SK-N-SH (cell line): ENCODE measurements at regions not wholly inside any gene's neighbourhood (a gene's known extent, or its start where the extent isn't known, plus 50 kb on each side); places are given as distances from the start of the nearest gene placed in this dataset.

Source experiments
- CTCF ChIA-PET: fragments of 300-600, 350-600 bp; formaldehyde crosslinking; extraction: SDS; loops from one replicate; lab custom pipeline; 2021; lab: Yijun Ruan, JAX
- POLR2A ChIA-PET: fragments of 350-600 bp; sonication (Branson Sonifier 250); formaldehyde crosslinking; extraction: SDS; loops from one replicate; lab custom pipeline; 2020; ENCODE audit warnings: antibody characterized with exemption, inconsistent platforms; lab: Yijun Ruan, JAX
- DNase-seq: peaks from one replicate; pipeline ENCODE4 v3.0.0; 2012
- H2AFZ ChIP-seq: fragments of 200-600 bp; sonication (generic); 2 replicates; pipeline ENCODE4 v1.8.1; 2016; ENCODE audit warnings: antibody characterized with exemption, mild to moderate bottlenecking, low read depth
- H3F3A ChIP-seq: fragments of 200-600 bp; sonication (generic); replicated peaks from 2 replicates; pipeline ENCODE3; 2016; ENCODE audit warnings: antibody characterized with exemption, mild to moderate bottlenecking; ENCODE audit not compliant: insufficient read depth
- H3K27ac ChIP-seq, 2 experiments: fragments of 200-500 bp in 1 of 2; fragments of 200-600 bp in 1 of 2; sonication (Bioruptor generic) in 1 of 2; sonication (generic), shearing (Covaris generic) in 1 of 2; 2 replicates each; pipeline versions ENCODE4 v1.5.1 to v1.6.1; 2014 to 2016; ENCODE audit warnings: low read depth in 2 of 2, inconsistent platforms in 1 of 2, low read length in 1 of 2, mild to moderate bottlenecking in 1 of 2, mixed read lengths in 1 of 2
- H3K27me3 ChIP-seq: fragments of 200-600 bp; sonication (generic), shearing (Covaris generic); 2 replicates; pipeline ENCODE4 v1.6.1; 2016; ENCODE audit warnings: mixed run types; ENCODE audit not compliant: insufficient read depth
- H3K36me3 ChIP-seq, 2 experiments: fragments of 200-500 bp in 1 of 2; fragments of 200-600 bp in 1 of 2; sonication (Bioruptor generic) in 1 of 2; sonication (generic) in 1 of 2; replicated peaks in 1 of 2; 2 replicates each; pipeline versions ENCODE3 to v1.5.1; 2014 to 2016; ENCODE audit warnings: low read length in 1 of 2, mild to moderate bottlenecking in 1 of 2; ENCODE audit not compliant: insufficient read depth in 2 of 2, control insufficient read depth in 1 of 2
- H3K4me1 ChIP-seq, 2 experiments: fragments of 200-500 bp in 1 of 2; fragments of 200-600 bp in 1 of 2; sonication (Bioruptor generic) in 1 of 2; sonication (generic), shearing (Covaris generic) in 1 of 2; 2 replicates each; pipeline versions ENCODE4 v1.5.1 to v1.6.1; 2014 to 2016; ENCODE audit warnings: low read depth in 1 of 2, low read length in 1 of 2, mixed run types in 1 of 2; ENCODE audit not compliant: insufficient read depth in 2 of 2, control insufficient read depth in 1 of 2
- H3K4me2 ChIP-seq: fragments of 200-600 bp; sonication (generic), shearing (Covaris generic); 2 replicates; pipeline ENCODE4 v1.6.1; 2017; ENCODE audit warnings: mixed run types
- H3K4me3 ChIP-seq, 2 experiments: fragments of 200-500 bp in 1 of 2; fragments of 200-600 bp in 1 of 2; sonication (Bioruptor generic) in 1 of 2; sonication (generic), shearing (Covaris generic) in 1 of 2; 2 replicates each; pipeline versions ENCODE4 v1.5.1 to v1.8.1; 2014 to 2016; ENCODE audit warnings: low read depth in 2 of 2, inconsistent platforms in 1 of 2, low read length in 1 of 2, mild to moderate bottlenecking in 1 of 2, mixed read lengths in 1 of 2, moderate library complexity in 1 of 2
- H3K79me2 ChIP-seq: fragments of 200-600 bp; sonication (generic); 2 replicates; pipeline ENCODE4 v1.8.1; 2017; ENCODE audit warnings: mild to moderate bottlenecking; ENCODE audit not compliant: insufficient read depth
- H3K9ac ChIP-seq: fragments of 200-600 bp; sonication (generic); 2 replicates; pipeline ENCODE4 v1.6.1; 2017; ENCODE audit warnings: mixed run types
- H3K9me2 ChIP-seq: fragments of 200-600 bp; sonication (generic); 2 replicates; pipeline ENCODE4 v1.6.1; 2017; ENCODE audit warnings: mixed run types
- H3K9me3 ChIP-seq: fragments of 200-600 bp; sonication (generic); 2 replicates; pipeline ENCODE4 v1.6.1; 2017; ENCODE audit warnings: mixed run types, mild to moderate bottlenecking, moderate library complexity
- H4K20me1 ChIP-seq: fragments of 200-600 bp; sonication (generic); 2 replicates; pipeline ENCODE4 v1.6.1; 2017; ENCODE audit warnings: mild to moderate bottlenecking, mixed run types; ENCODE audit not compliant: insufficient read depth
- CHD2 ChIP-seq: fragments of 150-350 bp; IDR thresholded peaks from 2 replicates; pipeline ENCODE4 v1.6.1; 2018; ENCODE audit warnings: low read length; ENCODE audit not compliant: partially characterized antibody
- ELF1 ChIP-seq: IDR thresholded peaks from 2 replicates; pipeline ENCODE4 v1.4.0; 2012
- EZH2phosphoT487 ChIP-seq: fragments of 200-600 bp; sonication (generic); IDR thresholded peaks from 2 replicates; pipeline ENCODE4 v1.6.1; 2017; ENCODE audit warnings: low read depth, mixed run types, mild to moderate bottlenecking, antibody characterized with exemption, moderate library complexity, borderline replicate concordance
- FOSL2 ChIP-seq: IDR thresholded peaks from 2 replicates; pipeline ENCODE4 v1.4.0; 2012; ENCODE audit warnings: low read depth, mild to moderate bottlenecking, moderate library complexity, borderline replicate concordance
- JUND ChIP-seq: IDR thresholded peaks from 2 replicates; pipeline ENCODE4 v1.4.0; 2012
- MEF2A ChIP-seq: IDR thresholded peaks from 2 replicates; pipeline ENCODE4 v1.4.0; 2012; ENCODE audit warnings: low read depth, borderline replicate concordance
- POLR2AphosphoS5 ChIP-seq: IDR thresholded peaks from 2 replicates; pipeline ENCODE4 v1.6.1; 2012; ENCODE audit warnings: low read depth, low read length
- RCOR1 ChIP-seq: fragments of 150-350 bp; IDR thresholded peaks from 2 replicates; pipeline ENCODE4 v1.6.1; 2017; ENCODE audit warnings: antibody characterized with exemption, low read length
- RFX5 ChIP-seq: IDR thresholded peaks from 2 replicates; pipeline ENCODE4 v1.6.1; 2012; ENCODE audit warnings: mild to moderate bottlenecking, improper control_type of control experiment, low read length
- RXRA ChIP-seq: IDR thresholded peaks from 2 replicates; pipeline ENCODE4 v1.4.0; 2012; ENCODE audit warnings: low read depth, mild to moderate bottlenecking, borderline replicate concordance
- SMC3 ChIP-seq: IDR thresholded peaks from 2 replicates; pipeline ENCODE4 v1.6.1; 2012; ENCODE audit warnings: low read depth, low read length, improper control_type of control experiment
- TEAD4 ChIP-seq: IDR thresholded peaks from 2 replicates; pipeline ENCODE4 v1.4.0; 2012; ENCODE audit warnings: mild to moderate bottlenecking, borderline replicate concordance; ENCODE audit not compliant: insufficient read depth
- YY1 ChIP-seq: IDR thresholded peaks from 2 replicates; pipeline ENCODE4 v1.4.0; 2012; ENCODE audit warnings: low read depth, mild to moderate bottlenecking
- WGBS: methylation state at CpG from one replicate; pipeline ENCODE4 v1.1.6; 2017; ENCODE audit warnings: low lambda C conversion rate; 5-methylcytosine and 5-hydroxymethylcytosine counted together
- TF ChIP-seq, protein P1 (sequence below): fragments of 150-350 bp; IDR thresholded peaks from 2 replicates; pipeline ENCODE4 v1.6.1; 2017; ENCODE audit warnings: antibody characterized with exemption, low read length, low read depth, borderline replicate concordance
- TF ChIP-seq, protein P2 (sequence below): fragments of 150-350 bp; IDR thresholded peaks from 2 replicates; pipeline ENCODE4 v1.6.1; 2016; ENCODE audit warnings: mild to moderate bottlenecking, low read depth, low read length
- TF ChIP-seq, protein P3 (sequence below): IDR thresholded peaks from 2 replicates; pipeline ENCODE4 v1.4.0; 2012; ENCODE audit warnings: low read depth, borderline replicate concordance
- TF ChIP-seq, protein P4 (sequence below): IDR thresholded peaks from 2 replicates; pipeline ENCODE4 v1.4.0; 2012; ENCODE audit warnings: low read depth
- TF ChIP-seq, protein P5 (sequence below): IDR thresholded peaks from 2 replicates; pipeline ENCODE4; 2012

DNA sequence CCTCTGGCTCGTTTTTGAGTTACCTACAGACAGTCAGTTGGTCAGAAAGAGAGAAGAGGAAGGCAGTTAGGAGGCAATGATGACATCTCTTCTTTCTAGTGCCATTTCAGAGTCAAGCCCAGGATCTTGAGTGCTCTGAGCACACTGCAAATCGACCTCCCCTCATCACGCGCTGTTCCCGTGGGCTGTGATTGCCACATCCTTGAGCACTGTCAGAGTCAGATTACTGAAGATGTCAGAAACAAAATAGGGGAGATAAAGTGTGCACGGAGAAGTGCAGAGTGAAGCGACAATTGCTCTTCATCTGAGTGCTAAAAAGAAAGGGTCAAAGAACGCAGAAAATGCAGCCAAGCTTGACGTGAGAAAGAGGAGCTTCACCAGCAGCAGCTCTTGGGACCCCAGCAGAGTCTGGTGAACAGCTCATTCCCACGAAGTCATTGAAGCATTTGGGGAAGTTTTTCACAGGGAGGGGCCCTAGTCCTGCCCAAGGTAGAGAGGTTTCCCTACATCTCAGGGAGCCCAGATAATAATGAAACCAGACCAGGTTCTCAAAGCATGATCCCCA lies 661.7 kb upstream of the AUTS2 start (continued):
- TF ChIP-seq RCOR1 (no peak), MEF2A (no peak), JUND (no peak), CHD2 (no peak), RXRA (no peak), TEAD4 (no peak), YY1 (no peak)
- TF ChIP-seq, protein P1, sequence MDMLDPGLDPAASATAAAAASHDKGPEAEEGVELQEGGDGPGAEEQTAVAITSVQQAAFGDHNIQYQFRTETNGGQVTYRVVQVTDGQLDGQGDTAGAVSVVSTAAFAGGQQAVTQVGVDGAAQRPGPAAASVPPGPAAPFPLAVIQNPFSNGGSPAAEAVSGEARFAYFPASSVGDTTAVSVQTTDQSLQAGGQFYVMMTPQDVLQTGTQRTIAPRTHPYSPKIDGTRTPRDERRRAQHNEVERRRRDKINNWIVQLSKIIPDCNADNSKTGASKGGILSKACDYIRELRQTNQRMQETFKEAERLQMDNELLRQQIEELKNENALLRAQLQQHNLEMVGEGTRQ = no peak
- TF ChIP-seq, protein P2, sequence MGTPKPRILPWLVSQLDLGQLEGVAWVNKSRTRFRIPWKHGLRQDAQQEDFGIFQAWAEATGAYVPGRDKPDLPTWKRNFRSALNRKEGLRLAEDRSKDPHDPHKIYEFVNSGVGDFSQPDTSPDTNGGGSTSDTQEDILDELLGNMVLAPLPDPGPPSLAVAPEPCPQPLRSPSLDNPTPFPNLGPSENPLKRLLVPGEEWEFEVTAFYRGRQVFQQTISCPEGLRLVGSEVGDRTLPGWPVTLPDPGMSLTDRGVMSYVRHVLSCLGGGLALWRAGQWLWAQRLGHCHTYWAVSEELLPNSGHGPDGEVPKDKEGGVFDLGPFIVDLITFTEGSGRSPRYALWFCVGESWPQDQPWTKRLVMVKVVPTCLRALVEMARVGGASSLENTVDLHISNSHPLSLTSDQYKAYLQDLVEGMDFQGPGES = no peak
- TF ChIP-seq, protein P3, sequence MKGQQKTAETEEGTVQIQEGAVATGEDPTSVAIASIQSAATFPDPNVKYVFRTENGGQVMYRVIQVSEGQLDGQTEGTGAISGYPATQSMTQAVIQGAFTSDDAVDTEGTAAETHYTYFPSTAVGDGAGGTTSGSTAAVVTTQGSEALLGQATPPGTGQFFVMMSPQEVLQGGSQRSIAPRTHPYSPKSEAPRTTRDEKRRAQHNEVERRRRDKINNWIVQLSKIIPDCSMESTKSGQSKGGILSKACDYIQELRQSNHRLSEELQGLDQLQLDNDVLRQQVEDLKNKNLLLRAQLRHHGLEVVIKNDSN = no peak

DNA sequence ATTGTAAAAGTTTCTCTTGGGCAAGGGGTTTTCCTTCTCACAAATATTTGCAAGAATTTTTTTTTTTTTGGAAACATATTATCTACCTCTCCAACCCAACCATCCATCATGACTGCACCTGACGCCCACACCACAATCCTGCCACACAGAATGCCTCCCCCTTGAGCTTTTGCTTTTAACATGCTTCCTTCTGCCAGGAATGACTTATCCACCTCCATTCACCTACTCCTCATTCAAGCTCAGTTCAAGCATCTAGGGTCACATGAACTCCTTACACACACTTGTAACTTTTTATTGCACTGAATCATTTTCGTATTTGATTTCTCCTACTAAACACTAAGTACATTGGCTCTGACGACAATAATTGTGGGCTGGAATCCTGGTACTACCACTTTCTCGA lies 660.1 kb upstream of the AUTS2 start:
- TF ChIP-seq MEF2A = no peak
- TF ChIP-seq RXRA = no peak
- TF ChIP-seq SMC3 = no peak
- TF ChIP-seq, protein P4, sequence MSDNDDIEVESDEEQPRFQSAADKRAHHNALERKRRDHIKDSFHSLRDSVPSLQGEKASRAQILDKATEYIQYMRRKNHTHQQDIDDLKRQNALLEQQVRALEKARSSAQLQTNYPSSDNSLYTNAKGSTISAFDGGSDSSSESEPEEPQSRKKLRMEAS = no peak
- TF ChIP-seq ELF1 = no peak
- no peak for TF ChIP-seq EZH2phosphoT487
- TF ChIP-seq, protein P1 = no peak
- TF ChIP-seq TEAD4 = no peak
- TF ChIP-seq, protein P5, sequence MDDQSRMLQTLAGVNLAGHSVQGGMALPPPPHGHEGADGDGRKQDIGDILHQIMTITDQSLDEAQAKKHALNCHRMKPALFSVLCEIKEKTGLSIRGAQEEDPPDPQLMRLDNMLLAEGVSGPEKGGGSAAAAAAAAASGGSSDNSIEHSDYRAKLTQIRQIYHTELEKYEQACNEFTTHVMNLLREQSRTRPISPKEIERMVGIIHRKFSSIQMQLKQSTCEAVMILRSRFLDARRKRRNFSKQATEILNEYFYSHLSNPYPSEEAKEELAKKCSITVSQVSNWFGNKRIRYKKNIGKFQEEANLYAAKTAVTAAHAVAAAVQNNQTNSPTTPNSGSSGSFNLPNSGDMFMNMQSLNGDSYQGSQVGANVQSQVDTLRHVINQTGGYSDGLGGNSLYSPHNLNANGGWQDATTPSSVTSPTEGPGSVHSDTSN = no peak
- TF ChIP-seq, protein P2 = no peak
- no peak for TF ChIP-seq POLR2AphosphoS5
- no peak for TF ChIP-seq RFX5
- no peak for TF ChIP-seq FOSL2
- 37% methylated on average over 4 of the region's 4 CpGs for WGBS
- DNase-seq = no peak
- H2AFZ ChIP-seq = no peak overlapping the region
- H3K36me3 ChIP-seq = no peaks in the 10 kb centered on the region
- H3K4me1 ChIP-seq = no peaks in the 10 kb centered on the region
- no peak overlapping the region for H3K27ac ChIP-seq
- no peaks in the 10 kb centered on the region for H3K27me3 ChIP-seq
- CTCF ChIA-PET = no interaction called here
- H3K79me2 ChIP-seq = no peaks in the 10 kb centered on the region
- no peaks in the 10 kb centered on the region for H4K20me1 ChIP-seq
- no peaks in the 10 kb centered on the region for H3F3A ChIP-seq
- H3K9me2 ChIP-seq = no peaks in the 10 kb centered on the region
- no peak overlapping the region for H3K4me3 ChIP-seq
- H3K9me3 ChIP-seq = no peaks in the 10 kb centered on the region
- H3K4me2 ChIP-seq = no peak overlapping the region
- POLR2A ChIA-PET = no interaction called here
- no peak overlapping the region for H3K9ac ChIP-seq
